Activated CD8-positive, alpha-beta T cell treated with anti-CD3 and anti-CD28 coated beads for 36 hours (primary cell): ENCODE measurements at regions not wholly inside any gene's neighbourhood (a gene's known extent, or its start where the extent isn't known, plus 50 kb on each side); places are given as distances from the start of the nearest gene placed in this dataset.

ENCODE experiments used
- ATAC-seq: fragments of 200-7000 bp; cut with Tn5 transposase; one replicate; pipeline ENCODE4 v1.10.0; 2021; ENCODE audit warnings: mild to moderate bottlenecking, moderate library complexity
- CTCF ChIA-PET: fragments of 350-600 bp; sonication (Branson Sonifier 250); formaldehyde crosslinking; loops from one replicate; lab custom pipeline; 2021; ENCODE audit warnings: antibody characterized with exemption; lab: Charles Lee
- POLR2A ChIA-PET: fragments of 350-600 bp; sonication (Branson Sonifier 250); formaldehyde crosslinking; loops from one replicate; lab custom pipeline; 2021; ENCODE audit warnings: antibody characterized with exemption; lab: Charles Lee
- DNase-seq: peaks from one replicate; pipeline ENCODE4 v3.0.0-alpha.2; 2020
- H3K27ac Mint-ChIP-seq: one replicate; pipeline ENCODE4 v1.8.0; 2021; ENCODE audit warnings: mild to moderate bottlenecking, mixed read lengths
- H3K27me3 Mint-ChIP-seq: one replicate; pipeline ENCODE4 v1.8.0; 2021; ENCODE audit warnings: mixed read lengths
- H3K36me3 Mint-ChIP-seq: one replicate; pipeline ENCODE4 v1.8.0; 2021; ENCODE audit warnings: low read depth, mixed read lengths
- H3K4me1 Mint-ChIP-seq: one replicate; pipeline ENCODE4 v1.8.0; 2021; ENCODE audit warnings: low read depth, mixed read lengths
- H3K4me3 Mint-ChIP-seq: one replicate; pipeline ENCODE4 v1.8.0; 2021; ENCODE audit warnings: mild to moderate bottlenecking, moderate library complexity, mixed read lengths
- H3K9me3 Mint-ChIP-seq: one replicate; pipeline ENCODE4 v1.8.0; 2021; ENCODE audit warnings: mixed read lengths
- CTCF ChIP-seq: fragments of 200-600 bp; IDR thresholded peaks from one replicate; pipeline ENCODE4 v1.8.0; 2022; ENCODE audit warnings: antibody characterized with exemption, mild to moderate bottlenecking
- intact Hi-C: fragments of 100-400 bp; cut with micrococcal nuclease; formaldehyde crosslinking; loops from one replicate; pipeline ENCODE4 v1.10.0; 2022

GRCh38 chr15:60124460-60125070 is 120.5 kb downstream of the FOXB1 start:
- H3K4me1 Mint-ChIP-seq, result peaks cover 47% of the 10 kb centered on the region
- no peaks in the 10 kb centered on the region for H3K9me3 Mint-ChIP-seq

GRCh38 chr15:60125334-60125733 is 121.2 kb downstream of the FOXB1 start:
- Mint-ChIP-seq H3K36me3 (no peaks in the 10 kb centered on the region), H3K4me3 (no peak overlapping the region), H3K9me3 (no peaks in the 10 kb centered on the region), H3K27ac (peak overlapping the region; percentile 22), H3K27me3 (no peaks in the 10 kb centered on the region), H3K4me1 (peaks cover 45% of the 10 kb centered on the region)
- CTCF ChIA-PET, result interaction anchor here (0.7 to 1.1 kb wide), 3 partner anchors 9 to 207 kb away, joined by 3 to 4 read pairs (median 3); no protein-coding TSS in a partner anchor
- ATAC-seq, result no peak
- intact Hi-C loops, result loop anchor here (5.0 to 10.0 kb wide), 2 partner anchors 118 to 211 kb away; no protein-coding TSS in a partner anchor
- no peak for TF ChIP-seq CTCF
- no peak for DNase-seq
- POLR2A ChIA-PET, result interaction anchor here (1.1 to 1.5 kb wide), 2 partner anchors 11 to 42 kb away, joined by 3 to 5 read pairs; no protein-coding TSS in a partner anchor

More at GRCh38 chr15:60124460-60125070, 120.5 kb downstream of the FOXB1 start:
- intact Hi-C loops, result loop anchor here (5.0 to 10.0 kb wide), 2 partner anchors 117 to 210 kb away; no protein-coding TSS in a partner anchor
- Mint-ChIP-seq H3K27ac (no peak overlapping the region), H3K4me3 (no peak overlapping the region), H3K27me3 (no peaks in the 10 kb centered on the region), H3K36me3 (no peaks in the 10 kb centered on the region)
- DNase-seq, result peak; percentile 12
- no peak for TF ChIP-seq CTCF
- ChIA-PET CTCF (interaction anchor here (0.7 to 1.1 kb wide), 2 partner anchors 8 to 207 kb away, joined by 3 to 4 read pairs; no protein-coding TSS in a partner anchor), POLR2A (interaction anchor here (0.9 to 1.5 kb wide), 3 partner anchors 11 to 80 kb away, joined by 3 to 5 read pairs (median 3); no protein-coding TSS in a partner anchor)
- no peak for ATAC-seq

- no peak for ATAC-seq
- no peaks in the 10 kb centered on the region for H3K27me3 Mint-ChIP-seq
- H3K9me3 Mint-ChIP-seq, result no peaks in the 10 kb centered on the region
- peaks cover 43% of the 10 kb centered on the region for H3K4me1 Mint-ChIP-seq
- CTCF ChIA-PET, result interaction anchor here (0.9 kb wide), 1 partner anchor 200 kb away, joined by 3 read pairs; no protein-coding TSS in a partner anchor
- POLR2A ChIA-PET, result interaction anchor here (1.5 kb wide), 1 partner anchor 12 kb away, joined by 5 read pairs; no protein-coding TSS in a partner anchor
- no peaks in the 10 kb centered on the region for H3K36me3 Mint-ChIP-seq
- no peak overlapping the region for H3K27ac Mint-ChIP-seq
- no peak for TF ChIP-seq CTCF
- no peak overlapping the region for H3K4me3 Mint-ChIP-seq
- intact Hi-C loops, result loop anchor here (5.0 to 10.0 kb wide), 2 partner anchors 119 to 211 kb away; no protein-coding TSS in a partner anchor
- DNase-seq, result no peak
Observed at GRCh38 chr15:60126200-60126599, 122.1 kb downstream of the FOXB1 start.

GRCh38 chr15:60126661-60127060 is 122.5 kb downstream of the FOXB1 start:
- DNase-seq, result no peak
- no peak for ATAC-seq
- no peaks in the 10 kb centered on the region for H3K9me3 Mint-ChIP-seq
- H3K4me1 Mint-ChIP-seq, result peaks cover 42% of the 10 kb centered on the region
- no peak for TF ChIP-seq CTCF
- peak overlapping the region; percentile 76 for H3K4me3 Mint-ChIP-seq
- POLR2A ChIA-PET, result no interaction called here
- peak overlapping the region; percentile 78 for H3K27ac Mint-ChIP-seq
- no peaks in the 10 kb centered on the region for H3K36me3 Mint-ChIP-seq
- CTCF ChIA-PET, result interaction anchor here (0.6 to 1.2 kb wide), 4 partner anchors 54 to 436 kb away, joined by 3 to 4 read pairs (median 4); no protein-coding TSS in a partner anchor
- intact Hi-C loops, result loop anchor here (5.0 to 10.0 kb wide), 2 partner anchors 119 to 212 kb away; no protein-coding TSS in a partner anchor
- no peaks in the 10 kb centered on the region for H3K27me3 Mint-ChIP-seq
